ENCODE measurements at regions not wholly inside any gene's neighbourhood (a gene's known extent, or its start where the extent isn't known, plus 50 kb on each side); places are given as distances from the start of the nearest gene placed in this dataset.

DNA sequence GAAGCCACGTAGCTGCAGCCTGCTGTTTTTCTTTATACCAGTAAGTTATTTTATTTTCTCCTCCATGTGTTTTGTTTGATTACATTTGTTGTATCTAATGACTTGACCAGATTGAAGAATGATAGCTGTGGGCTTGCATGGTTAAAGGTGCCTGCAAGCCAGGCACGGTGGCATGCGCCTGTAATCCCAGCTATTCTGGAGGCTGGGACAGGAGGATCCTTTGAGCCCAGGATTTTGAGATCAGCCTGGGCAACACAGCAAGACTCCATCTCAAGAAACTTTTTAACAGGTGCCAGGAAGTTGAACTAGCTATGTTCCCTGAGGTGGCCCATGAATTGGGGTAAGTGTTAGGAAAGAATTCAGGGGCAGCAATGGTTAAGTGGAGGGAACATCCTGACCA lies 179.4 kb downstream of the IRS1 start:
- no peak for DNase-seq (ENCODE audit: low read depth in 2 of 2)

DNA sequence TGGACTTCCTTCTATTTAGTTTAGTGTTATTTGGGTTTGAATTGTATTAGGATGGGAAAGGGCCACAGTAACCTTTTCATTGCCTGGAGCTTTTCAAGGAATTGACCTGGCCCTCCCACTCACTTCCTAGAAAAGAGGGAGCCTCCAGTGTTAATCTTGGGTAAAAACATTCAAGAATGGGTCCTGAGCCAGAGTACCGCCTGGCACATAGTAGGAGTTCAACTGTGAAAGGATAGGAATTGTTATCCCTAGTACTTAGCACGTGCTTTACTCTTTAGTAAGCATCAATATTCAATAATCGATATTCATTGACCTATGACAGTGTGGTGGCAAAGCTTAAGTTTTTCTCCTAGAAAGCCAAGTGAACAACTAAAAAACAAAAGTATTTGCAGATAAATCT lies 179.9 kb downstream of the IRS1 start:
- no peak for DNase-seq (ENCODE audit: low read depth in 2 of 2)

DNA sequence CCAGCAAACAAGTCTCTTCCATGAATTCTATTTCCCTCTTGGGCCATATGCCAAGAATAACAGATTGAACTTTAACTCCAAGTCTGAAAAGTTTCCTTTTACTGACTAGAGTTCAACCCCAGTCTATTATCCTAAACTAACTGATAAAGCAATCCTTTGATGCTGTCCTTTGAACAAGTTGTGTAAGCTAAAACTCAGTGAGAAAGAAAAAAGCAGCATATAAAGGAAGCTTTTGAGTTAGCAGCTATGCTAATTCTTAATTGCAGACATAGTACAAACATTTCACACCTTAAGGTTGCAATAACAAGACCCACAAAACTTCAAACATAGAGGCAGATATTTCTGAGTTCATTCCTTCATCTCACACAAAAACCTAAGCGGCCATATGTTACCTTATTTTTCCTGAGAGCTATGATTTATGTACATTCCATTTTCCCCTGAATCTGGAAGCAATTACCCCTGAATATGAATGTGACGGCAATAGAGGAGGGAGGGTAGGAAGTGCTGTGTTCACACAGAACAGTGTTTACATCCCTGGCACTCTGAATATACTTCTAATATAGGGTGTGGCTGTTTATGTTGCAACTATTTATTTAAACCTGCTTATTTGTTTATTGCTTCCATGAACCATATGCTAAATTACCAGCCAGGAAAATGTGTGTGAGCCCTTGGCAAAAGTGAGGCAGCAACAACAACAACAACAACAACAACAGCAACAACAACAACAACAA lies 180.6 kb downstream of the IRS1 start:
- DNase-seq (ENCODE audit: low read depth in 2 of 2) = peak; percentile 90 to 92

DNA sequence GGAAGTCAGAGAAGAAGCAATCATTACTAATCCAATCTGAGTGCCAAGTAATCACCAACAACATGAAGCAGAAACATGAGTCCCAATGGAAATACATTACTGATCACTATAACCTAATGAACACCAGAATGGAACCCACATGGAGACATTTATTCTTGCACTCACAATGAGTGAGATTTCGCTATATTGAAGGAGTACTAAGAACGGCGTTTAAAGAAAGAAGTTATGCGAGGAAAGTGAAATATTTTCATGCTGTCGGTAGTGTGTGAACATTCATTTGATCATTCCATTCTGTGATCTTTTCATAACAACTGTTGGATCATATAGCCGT lies 181.1 kb downstream of the IRS1 start:
- no peak for DNase-seq (ENCODE audit: low read depth in 2 of 2)

DNA sequence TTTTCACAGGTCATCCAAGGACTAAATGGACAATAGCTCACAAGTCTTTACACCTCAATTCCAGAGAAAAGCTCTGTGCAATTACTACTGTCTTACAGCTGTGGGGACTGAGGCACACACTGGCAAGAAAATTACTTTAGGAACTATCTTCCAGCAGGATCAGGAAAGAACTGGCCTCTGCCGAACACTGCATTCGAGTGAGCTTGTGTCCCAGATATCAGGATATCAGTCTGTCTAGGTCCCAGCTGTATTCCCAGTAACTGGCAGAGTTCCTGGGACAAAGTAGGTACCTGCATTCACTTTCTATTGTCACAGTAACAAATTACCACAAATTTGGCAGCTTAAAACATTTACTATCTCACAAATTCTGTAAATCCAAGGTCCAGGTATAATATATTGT lies 183.7 kb downstream of the IRS1 start:
- no peak for DNase-seq (ENCODE audit: low read depth in 2 of 2)

DNA sequence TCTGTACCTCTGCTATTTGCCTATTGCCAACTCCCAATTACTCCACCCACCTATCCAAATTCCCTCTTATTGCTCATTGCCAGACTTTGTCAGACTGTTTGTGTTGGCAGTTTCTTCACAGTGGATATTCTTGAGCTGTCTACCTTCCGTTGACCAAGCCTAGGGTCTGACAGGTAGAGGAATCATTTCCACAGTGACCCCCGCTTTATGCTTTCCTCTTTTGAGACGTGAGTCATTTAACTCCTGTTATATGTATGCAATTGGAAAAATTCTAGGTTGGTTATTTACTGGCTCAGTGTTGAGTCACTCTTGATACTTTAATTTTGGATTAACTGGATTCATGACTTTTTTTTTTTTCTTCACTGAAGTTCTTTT lies 187.7 kb downstream of the IRS1 start:
- no peak for DNase-seq (ENCODE audit: low read depth in 2 of 2)

DNA sequence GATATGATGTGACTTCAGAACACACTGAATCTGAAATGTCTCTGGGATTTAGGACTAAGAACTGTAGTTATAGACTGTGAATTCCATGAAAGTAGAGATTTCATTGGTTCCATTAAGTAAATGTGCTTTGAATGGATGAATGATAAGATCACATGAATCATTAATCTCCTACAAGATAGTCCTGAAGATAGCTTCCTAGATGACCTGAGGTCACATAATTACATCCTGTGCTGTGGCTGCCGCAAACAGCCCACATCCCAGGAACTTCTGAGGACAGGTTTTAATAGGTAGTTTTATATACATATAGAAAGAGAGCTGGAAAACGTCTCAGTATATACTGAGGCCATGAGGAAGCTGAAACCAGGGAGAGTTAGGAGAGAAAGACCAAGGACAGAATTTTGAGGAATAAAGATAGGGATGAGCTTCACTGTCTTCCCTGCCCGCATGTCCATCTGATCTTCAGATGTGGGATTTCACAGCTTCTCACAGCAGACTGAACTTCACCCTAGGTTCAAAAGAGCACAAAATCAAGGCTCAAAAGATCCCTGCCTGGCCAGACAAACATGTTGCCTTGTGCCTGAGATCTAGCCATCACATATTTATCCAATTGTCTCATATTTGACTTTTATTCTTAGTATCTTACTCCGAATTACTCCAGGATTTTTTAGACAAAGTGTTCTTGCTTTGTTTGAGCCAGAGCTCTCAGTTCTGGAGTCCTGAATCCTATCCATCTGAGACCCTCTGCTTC lies 188.2 kb downstream of the IRS1 start:
- DNase-seq (ENCODE audit: low read depth in 2 of 2) = no peak

DNA sequence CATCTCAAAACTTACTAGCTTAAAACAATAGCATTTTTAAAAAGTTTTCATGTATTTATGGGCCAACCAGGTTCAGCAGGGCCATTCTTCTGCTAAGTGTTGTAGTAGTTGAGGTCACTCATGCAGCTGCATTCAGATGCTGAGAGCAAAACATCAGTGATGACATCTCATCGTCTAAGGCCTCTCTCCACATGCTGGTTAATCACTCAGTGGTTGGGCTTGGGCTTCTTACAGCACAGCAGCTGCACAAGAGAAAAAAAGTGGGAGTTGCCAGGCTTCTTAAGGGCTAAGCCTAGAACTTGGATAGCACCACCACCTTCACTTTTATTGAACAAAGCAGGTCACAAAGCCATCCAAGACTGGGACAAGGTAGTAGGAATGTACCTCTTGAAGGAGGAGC lies 190.3 kb downstream of the IRS1 start:
- DNase-seq (ENCODE audit: low read depth in 2 of 2) = peak; percentile 74 to 77

DNA sequence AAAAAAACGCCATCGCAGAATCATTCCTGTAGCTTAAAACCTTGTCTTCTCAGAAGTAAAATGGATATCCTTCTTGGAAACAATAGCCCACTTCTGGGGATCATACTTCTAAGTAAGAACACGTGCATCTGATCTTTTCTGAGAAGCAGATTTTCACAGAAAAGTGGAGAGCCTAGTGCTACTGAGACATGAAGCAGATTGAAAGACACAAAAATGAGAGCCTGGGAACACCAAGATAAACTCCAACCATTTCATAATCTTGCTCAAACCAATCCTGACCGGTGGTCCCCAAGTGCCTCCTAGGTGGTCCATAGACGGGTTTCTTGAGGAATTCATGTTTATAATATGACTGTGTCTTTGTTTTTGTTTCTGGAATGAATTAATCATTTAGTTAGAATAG lies 191.2 kb downstream of the IRS1 start:
- no peak for DNase-seq (ENCODE audit: low read depth in 2 of 2)

DNA sequence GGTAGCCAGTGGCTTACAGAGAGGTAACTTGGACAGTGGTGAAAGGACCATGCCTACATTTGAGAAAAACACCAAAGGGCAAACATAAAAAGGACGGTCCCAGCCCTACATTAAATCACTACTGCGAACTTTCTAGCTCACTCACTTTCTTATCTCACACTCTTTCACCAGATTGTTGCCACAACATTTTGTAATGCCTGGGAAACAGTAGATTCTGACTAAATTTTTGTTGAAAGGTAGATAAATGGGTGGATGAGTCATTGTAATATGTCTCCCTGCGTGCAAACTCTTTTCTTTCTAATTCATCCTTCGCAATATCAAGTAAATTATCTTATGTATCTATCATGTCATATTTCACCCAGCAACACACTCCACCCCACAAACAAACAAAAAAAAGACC lies 192.2 kb downstream of the IRS1 start:
- DNase-seq (ENCODE audit: low read depth in 2 of 2) = peak; percentile 63 to 70

DNA sequence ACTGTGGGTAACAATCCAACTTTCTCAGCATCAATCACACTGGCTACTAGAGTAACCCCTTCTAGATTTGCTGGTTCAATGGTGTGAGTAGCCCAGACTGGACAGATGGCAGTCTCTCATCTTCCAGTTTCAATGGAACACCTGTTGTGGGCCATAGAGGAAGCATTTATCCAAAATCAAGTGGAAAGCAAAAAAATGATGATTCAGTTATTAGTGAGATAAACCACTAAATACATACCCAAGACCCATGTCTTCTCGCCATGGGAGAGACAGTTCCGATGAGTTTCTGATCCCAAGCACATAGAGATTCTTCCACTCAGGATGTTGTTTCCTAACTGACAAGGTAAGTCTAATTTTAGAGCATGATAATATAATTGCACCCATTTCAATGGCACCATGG lies 194.0 kb downstream of the IRS1 start:
- no peak for DNase-seq (ENCODE audit: low read depth in 2 of 2)

DNA sequence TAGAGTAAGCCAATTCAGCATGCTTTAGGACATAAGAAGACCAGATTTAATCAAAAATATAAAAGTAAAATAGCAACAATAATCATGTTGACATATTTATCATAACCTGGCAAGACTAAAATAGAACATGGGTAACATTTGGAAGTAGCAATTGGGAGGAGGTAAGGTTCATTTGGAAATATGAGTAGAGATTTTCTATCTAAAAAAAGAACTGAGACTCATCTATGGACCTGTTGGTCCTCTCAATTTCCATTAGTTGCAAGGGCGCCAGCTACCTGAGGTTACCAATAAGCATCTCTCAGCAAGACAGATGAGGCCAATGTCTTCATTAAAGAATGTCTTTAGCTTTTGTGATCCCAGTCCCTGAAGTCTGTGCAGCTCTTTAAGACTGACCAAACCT lies 196.0 kb downstream of the IRS1 start:
- DNase-seq (ENCODE audit: low read depth in 2 of 2) = no peak

DNA sequence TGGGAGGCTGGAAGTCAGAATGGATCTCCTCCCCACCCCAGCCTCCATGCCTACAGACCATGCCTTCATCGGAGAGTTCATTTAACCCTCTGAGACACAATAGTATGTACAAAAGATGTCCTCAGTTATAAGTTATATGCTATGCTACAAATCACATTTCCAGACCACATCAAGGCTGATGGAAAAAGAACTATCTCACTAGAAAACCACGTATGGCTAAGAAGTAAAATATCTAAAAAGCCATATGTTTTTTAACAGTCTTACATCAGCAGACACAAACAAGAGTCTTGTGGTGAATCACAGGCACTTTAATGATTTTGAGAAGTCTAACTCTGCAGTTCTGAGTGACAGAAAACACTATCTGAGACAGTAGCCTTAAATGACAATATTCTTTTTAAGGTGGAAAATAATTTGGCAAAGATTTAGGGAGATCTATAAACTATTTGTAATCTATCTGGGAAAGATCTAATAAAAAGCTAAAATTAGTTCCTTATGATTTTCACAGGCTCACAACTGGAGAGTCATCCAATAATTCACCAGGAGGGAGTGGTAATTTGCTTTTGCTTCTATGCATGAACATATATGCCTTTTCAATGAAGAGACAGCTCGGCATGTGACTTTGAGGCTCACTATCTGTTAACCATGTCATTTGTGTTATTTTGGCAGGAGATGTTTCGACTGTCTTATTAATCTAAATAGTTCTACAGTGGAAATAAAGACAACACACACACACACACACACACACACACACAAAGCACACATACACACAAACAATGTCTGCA lies 197.5 kb downstream of the IRS1 start:
- DNase-seq (ENCODE audit: low read depth in 2 of 2) = peak; percentile 77 to 78

DNA sequence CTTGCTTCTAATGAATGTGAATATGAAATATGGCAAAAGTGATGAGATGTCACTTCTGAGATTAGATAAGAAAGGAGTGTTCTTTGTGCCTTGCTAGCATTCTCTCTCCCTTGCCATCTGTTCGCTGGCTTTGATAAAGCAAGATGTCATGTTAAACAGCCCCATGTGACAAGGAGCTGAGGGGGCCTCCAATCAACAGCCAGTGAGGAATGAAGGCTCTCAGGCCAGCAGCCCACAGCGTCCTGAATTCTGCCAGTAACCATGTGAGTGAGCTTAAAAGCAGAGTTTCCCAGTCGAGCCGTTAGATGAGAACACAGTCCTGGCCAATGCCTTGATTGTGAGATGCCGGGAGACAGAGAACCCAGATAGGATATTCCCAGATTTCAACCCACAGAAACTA lies 198.8 kb downstream of the IRS1 start:
- DNase-seq (ENCODE audit: low read depth in 2 of 2) = no peak

DNA sequence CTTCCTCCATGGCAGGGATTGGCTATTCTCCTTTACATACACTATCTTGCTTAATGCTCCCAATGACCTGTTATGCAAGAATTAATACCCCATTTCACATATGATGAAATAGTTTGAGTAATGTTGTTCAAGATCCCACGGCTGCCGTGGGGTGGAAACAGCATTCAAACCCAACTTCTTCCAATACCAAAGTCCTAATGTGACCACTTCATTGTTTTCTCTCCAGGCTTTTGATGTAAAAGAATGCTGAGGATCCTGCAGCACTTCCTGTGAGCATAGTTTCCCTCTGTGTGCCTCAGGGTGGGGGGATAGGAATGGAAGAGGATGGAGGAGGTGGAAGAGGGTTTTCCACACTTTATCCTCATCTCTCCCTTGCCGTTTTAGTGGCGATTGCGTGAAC lies 199.4 kb downstream of the IRS1 start:
- DNase-seq (ENCODE audit: low read depth in 2 of 2) = peak; percentile 44 to 48

DNA sequence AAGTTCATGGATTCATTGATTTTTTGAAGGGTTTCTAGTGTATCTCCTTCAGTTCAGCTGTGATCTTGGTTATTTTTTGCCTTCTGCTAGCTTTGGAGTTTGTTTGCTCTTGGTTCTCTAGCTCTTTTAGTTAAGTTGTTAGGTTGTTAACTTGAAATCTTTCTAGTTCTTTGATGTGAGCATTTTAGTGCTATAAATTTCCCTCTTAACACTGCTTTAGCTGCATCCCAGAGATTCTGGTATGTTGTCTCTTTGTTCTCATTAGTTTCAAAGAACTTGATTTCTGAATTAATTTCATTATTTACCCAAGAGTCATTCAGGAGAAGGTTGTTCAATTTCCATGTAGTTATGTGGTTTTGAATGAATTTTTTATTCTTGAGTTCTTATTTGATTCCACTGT lies 210.6 kb downstream of the IRS1 start:
- no peak for DNase-seq (ENCODE audit: low read depth in 2 of 2)

DNA sequence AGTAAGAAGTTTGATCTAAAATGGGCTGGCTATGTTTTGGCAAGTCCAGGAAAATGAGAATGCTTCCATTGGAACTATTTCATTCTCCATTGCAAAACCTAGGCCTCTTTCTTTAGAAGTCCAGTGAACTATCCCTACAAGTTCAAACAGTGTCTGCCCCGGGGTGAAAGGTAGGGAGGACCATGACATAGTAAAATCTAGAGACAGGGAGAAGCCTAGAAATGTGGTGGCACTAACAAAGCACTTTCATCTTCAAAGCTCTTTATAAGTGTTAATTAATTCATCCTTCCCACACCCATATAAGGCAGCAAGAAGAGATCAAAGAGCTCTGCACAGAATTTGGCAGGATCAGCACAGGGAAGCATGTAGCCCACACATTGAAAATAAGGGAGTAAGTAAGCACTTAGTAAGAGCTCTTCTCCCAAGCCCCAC lies 214.5 kb downstream of the IRS1 start:
- DNase-seq (ENCODE audit: low read depth in 2 of 2) = no peak

DNA sequence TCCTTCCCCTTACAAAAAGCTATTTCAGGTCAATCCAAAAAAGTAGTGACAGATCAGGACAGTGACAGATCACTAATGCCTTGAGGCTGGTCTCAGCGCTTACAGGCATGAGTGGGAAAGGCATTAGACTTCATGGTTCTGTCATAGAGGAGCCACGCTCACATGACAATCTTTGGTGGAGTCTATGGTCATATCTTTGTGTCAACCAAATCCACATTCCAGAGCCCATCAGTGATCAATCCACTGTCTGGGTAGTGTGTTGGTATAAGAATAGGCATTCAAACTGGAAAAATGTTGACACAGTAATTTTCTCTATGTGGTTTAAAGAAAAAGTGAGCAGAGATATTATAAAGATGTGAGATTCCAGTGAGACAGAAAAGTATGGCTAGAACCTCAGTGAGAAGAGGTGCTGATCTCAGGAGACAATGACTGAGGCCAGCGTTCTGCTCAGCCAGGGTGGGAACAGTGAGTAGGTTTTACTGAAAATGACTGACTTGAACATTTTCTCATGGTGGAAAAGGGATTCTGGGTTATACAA lies 215.0 kb downstream of the IRS1 start:
- DNase-seq (ENCODE audit: low read depth in 2 of 2) = no peak

DNA sequence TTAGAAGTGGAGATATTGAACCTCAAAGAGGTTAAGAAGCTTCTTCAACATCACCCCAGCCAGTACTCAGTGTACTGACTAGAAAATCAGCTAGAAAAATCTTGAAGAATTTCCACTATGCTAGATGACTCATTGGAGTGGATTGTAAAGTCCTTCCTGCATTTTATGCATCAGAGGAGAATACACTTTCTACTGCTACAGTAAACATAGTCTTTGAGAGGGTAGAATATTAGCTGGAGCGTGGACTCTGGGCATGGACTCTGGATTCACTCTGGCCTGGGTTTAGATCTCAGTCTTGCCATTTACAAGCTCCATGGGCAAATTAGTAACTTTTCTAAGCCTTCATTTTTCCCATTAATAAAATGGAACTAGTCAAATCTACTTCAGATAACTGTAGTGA lies 215.9 kb downstream of the IRS1 start:
- peak; percentile 82 to 83 for DNase-seq (ENCODE audit: low read depth in 2 of 2)

DNA sequence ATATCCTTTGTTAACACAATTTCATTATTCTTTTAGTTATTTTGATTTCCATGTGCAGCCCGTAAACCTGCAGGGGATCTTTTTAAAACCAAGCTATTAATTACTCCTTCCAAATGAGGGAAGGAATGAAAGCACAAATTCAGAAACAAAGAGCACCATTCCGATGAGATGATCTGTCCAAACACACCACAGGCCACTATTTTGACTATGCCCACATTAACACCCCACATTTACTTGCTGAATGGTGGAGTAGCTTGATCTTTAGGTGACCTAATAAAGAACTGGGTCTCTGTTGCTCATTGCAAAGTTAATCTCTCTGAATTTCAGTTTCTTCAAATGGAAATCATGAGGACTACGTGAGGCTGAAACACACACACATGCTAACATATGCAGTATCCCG lies 218.0 kb downstream of the IRS1 start:
- no peak for DNase-seq (ENCODE audit: low read depth in 2 of 2)

DNA sequence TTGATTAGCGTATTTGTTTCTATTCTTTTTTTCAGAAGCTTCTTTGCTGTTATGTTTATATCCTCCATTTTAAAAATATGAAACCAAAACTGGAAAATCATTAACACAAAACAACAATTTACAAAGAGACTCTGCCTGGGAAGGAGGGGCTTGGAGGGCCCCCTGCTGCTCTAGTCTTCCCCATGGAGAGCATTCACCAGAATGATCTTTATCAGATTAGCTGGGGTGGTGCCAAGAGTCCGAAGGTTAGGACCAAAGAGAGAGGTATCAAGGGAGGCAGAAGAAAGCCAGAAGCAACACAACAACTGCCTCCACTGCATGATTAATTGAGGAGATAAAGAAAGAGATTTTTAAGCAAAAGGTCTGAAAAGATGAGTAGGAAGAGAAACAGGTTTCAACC lies 218.6 kb downstream of the IRS1 start:
- DNase-seq (ENCODE audit: low read depth in 2 of 2) = no peak

DNA sequence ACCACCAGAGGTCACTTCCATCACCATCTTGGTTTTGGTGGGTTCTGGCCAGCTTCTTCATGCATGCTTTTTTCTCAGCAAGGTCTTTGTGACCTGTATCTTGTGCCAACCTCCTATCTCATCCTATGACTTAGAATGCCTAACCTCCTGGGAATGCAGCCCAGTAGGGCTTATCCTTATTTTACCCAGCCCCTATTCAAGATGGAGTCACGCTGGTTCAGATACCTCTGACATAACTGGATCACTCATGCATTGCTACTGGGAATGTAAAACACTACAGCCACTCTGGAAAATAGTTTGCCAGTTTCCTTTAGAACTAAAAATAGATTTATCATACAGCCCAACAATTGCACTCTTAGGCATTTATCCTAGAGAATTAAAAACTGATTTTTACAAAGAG lies 219.2 kb downstream of the IRS1 start:
- DNase-seq (ENCODE audit: low read depth in 2 of 2) = no peak

DNA sequence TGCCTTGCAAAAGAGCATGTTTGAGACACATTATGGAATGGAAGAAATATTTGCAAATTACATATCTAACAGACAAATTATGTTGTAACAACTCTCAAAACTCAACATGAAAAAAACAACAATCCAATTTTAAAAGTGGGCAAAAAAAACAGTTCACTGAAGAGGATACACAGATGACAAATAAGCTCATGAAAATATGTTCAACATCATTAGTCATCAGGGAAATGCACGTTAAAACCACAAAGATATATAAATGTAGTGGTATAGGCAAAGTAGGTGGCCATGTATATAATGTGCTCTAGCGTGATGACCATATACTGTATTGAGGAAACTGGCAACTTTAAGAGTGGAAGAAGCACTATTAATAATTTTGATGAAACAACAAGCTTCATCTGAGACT lies 220.1 kb downstream of the IRS1 start:
- no peak for DNase-seq (ENCODE audit: low read depth in 2 of 2)

All from fibroblast of skin of left quadriceps (primary cell).